ENCODE measurements at regions not wholly inside any gene's neighbourhood (a gene's known extent, or its start where the extent isn't known, plus 50 kb on each side); places are given as distances from the start of the nearest gene placed in this dataset.

GRCh38 chr4:14917298-14917633, 85.0 kb upstream of the CPEB2 start:
- no peak overlapping the region for H3K27ac ChIP-seq
- WGBS, 4 donors = 25 to 50% (median 34%) methylated on average over 1 of the region's 1 CpG
- no peak for DNase-seq
- H3K36me3 ChIP-seq (replicated peaks in 1 of 2) = no peaks in the 10 kb centered on the region
- H3K9me3 ChIP-seq (replicated peaks in 1 of 3) = no peaks in the 10 kb centered on the region
- TF ChIP-seq POLR2A (IDR thresholded peaks at IDR 0.05) = no peak
- no peak for TF ChIP-seq CTCF (IDR thresholded peaks at IDR 0.05)
- no peak overlapping the region for H3K4me3 ChIP-seq
- intact Hi-C loops (cut with DNase I) = no loop called here
- no peaks in the 10 kb centered on the region for H3K4me1 ChIP-seq (replicated peaks in 1 of 2)
- H3K27me3 ChIP-seq = no peaks in the 10 kb centered on the region

GRCh38 chr4:14918336-14918735, 83.9 kb upstream of the CPEB2 start:
- H3K4me1 ChIP-seq (replicated peaks in 1 of 2) = no peaks in the 10 kb centered on the region
- no peaks in the 10 kb centered on the region for H3K36me3 ChIP-seq (replicated peaks in 1 of 2)
- no peak overlapping the region for H3K27ac ChIP-seq
- WGBS, 4 donors = 66 to 79% (median 73%) methylated on average over 4 of the region's 4 CpGs
- no peaks in the 10 kb centered on the region for H3K9me3 ChIP-seq (replicated peaks in 1 of 3)
- DNase-seq = no peak
- intact Hi-C loops (cut with DNase I) = no loop called here
- H3K27me3 ChIP-seq = no peaks in the 10 kb centered on the region
- TF ChIP-seq POLR2A (IDR thresholded peaks at IDR 0.05) (no peak), CTCF (IDR thresholded peaks at IDR 0.05) (no peak)
- H3K4me3 ChIP-seq = no peak overlapping the region

GRCh38 chr4:14919785-14920184, 82.5 kb upstream of the CPEB2 start:
- 91 to 93% (median 92%) methylated on average over 7 of the region's 7 CpGs for WGBS, 4 donors
- DNase-seq = no peak
- no peak for TF ChIP-seq CTCF (IDR thresholded peaks at IDR 0.05)
- TF ChIP-seq POLR2A (IDR thresholded peaks at IDR 0.05) = no peak
- Histone ChIP-seq H3K36me3 (replicated peaks in 1 of 2) (no peaks in the 10 kb centered on the region), H3K27ac (no peak overlapping the region), H3K4me1 (replicated peaks in 1 of 2) (no peaks in the 10 kb centered on the region), H3K27me3 (no peaks in the 10 kb centered on the region), H3K9me3 (replicated peaks in 1 of 3) (no peaks in the 10 kb centered on the region), H3K4me3 (no peak overlapping the region)
- intact Hi-C loops (cut with DNase I) = no loop called here

- WGBS, 4 donors = 70 to 96% (median 84%) methylated on average over 3 of the region's 3 CpGs
- no peak for DNase-seq
Measured at GRCh38 chr4:14920237-14920636, 82.0 kb upstream of the CPEB2 start.

More at GRCh38 chr4:14920237-14920636, 82.0 kb upstream of the CPEB2 start:
- Histone ChIP-seq H3K27ac (no peak overlapping the region), H3K4me1 (replicated peaks in 1 of 2) (no peaks in the 10 kb centered on the region), H3K27me3 (no peaks in the 10 kb centered on the region), H3K36me3 (replicated peaks in 1 of 2) (no peaks in the 10 kb centered on the region), H3K9me3 (replicated peaks in 1 of 3) (no peaks in the 10 kb centered on the region), H3K4me3 (no peak overlapping the region)
- intact Hi-C loops (cut with DNase I) = no loop called here
- TF ChIP-seq POLR2A (IDR thresholded peaks at IDR 0.05) = no peak
- no peak for TF ChIP-seq CTCF (IDR thresholded peaks at IDR 0.05)

Data from adrenal gland (tissue), 9 donors.